DMS53 treated with DMSO at 0.1 percent for 48 hours (cell line): ENCODE measurements at regions not wholly inside any gene's neighbourhood (a gene's known extent, or its start where the extent isn't known, plus 50 kb on each side); places are given as distances from the start of the nearest gene placed in this dataset.
"Not testable (repeated sequence)": the region's sequence is repeated elsewhere in the genome, so short reads cannot be mapped to it uniquely, and the experiment has no call there.

Source experiments
- DNase-seq: peaks from one replicate; lab custom pipeline; 2025; ENCODE audit not compliant: unreplicated experiment; lab: John Stamatoyannopoulos, UW

- DNase-seq, result no peak
Measured at GRCh38 chr12:89289720-89290119, 62.6 kb downstream of the DUSP6 start.

- no peak for DNase-seq
Measured at GRCh38 chr12:89288959-89289358, 63.3 kb downstream of the DUSP6 start.

- DNase-seq, result no peak
Measured at GRCh38 chr12:89286501-89286900, 65.8 kb downstream of the DUSP6 start.

GRCh38 chr12:89281539-89281867 is 70.8 kb downstream of the DUSP6 start:
- no peak for DNase-seq

- peak; percentile 31 for DNase-seq
Measured at GRCh38 chr12:89280833-89281538, 71.3 kb downstream of the DUSP6 start.

GRCh38 chr12:89279499-89279898 is 72.8 kb downstream of the DUSP6 start:
- no peak for DNase-seq

- DNase-seq, result no peak
Measured at GRCh38 chr12:89278862-89279261, 73.4 kb downstream of the DUSP6 start.

- DNase-seq, result no peak
Measured at GRCh38 chr12:89278169-89278568, 74.1 kb downstream of the DUSP6 start.

- no peak for DNase-seq
Measured at GRCh38 chr12:89276860-89277259, 75.4 kb downstream of the DUSP6 start.

- DNase-seq, result no peak
Measured at GRCh38 chr12:89273525-89273924, 78.8 kb downstream of the DUSP6 start.

- DNase-seq, result no peak
Measured at GRCh38 chr12:89270548-89270947, 81.8 kb downstream of the DUSP6 start.

- no peak for DNase-seq
Measured at GRCh38 chr12:89269174-89269573, 83.1 kb downstream of the DUSP6 start.

- no peak for DNase-seq
Measured at GRCh38 chr12:89267404-89267803, 84.9 kb downstream of the DUSP6 start.

GRCh38 chr12:89266574-89267188 is 85.6 kb downstream of the DUSP6 start:
- DNase-seq, result not testable (repeated sequence)

- DNase-seq, result no peak
Measured at GRCh38 chr12:89264837-89265236, 87.5 kb downstream of the DUSP6 start.

- DNase-seq, result no peak
Measured at GRCh38 chr12:89263900-89264299, 88.4 kb downstream of the DUSP6 start.

- DNase-seq, result no peak
Measured at GRCh38 chr12:89262855-89263552, 89.3 kb downstream of the DUSP6 start.

- DNase-seq, result no peak
Measured at GRCh38 chr12:89261982-89262381, 90.3 kb downstream of the DUSP6 start.

- no peak for DNase-seq
Measured at GRCh38 chr12:89260841-89261637, 91.3 kb downstream of the DUSP6 start.

- DNase-seq, result no peak
Measured at GRCh38 chr12:89259821-89260220, 92.5 kb downstream of the DUSP6 start.

GRCh38 chr12:89258240-89258969 is 93.9 kb downstream of the DUSP6 start:
- DNase-seq, result no peak
